Prostate gland (tissue), 2 donors: ENCODE measurements at regions not wholly inside any gene's neighbourhood (a gene's known extent, or its start where the extent isn't known, plus 50 kb on each side); places are given as distances from the start of the nearest gene placed in this dataset.

ENCODE experiments used
- DNase-seq: peaks from one replicate; pipeline ENCODE4 v3.0.0-alpha.2; 2019; ENCODE audit warnings: low spot score
- H3K27ac ChIP-seq, 2 donors: fragments of 200-600 bp; sonication (generic); 2 replicates each; pipeline ENCODE4 v1.5.1; 2017 to 2019
- H3K27me3 ChIP-seq: fragments of 200-600 bp; sonication (generic); replicated peaks from 2 replicates; pipeline ENCODE4 v1.5.1; 2019; ENCODE audit not compliant: insufficient read depth
- H3K36me3 ChIP-seq, 2 donors: fragments of 200-600 bp; sonication (generic); 1 replicate in 1 of 2; 2 replicates in 1 of 2; pipeline versions ENCODE4 v1.5.1 to v1.8.1; 2017 to 2019
- H3K4me1 ChIP-seq: fragments of 200-600 bp; sonication (generic); replicated peaks from 2 replicates; pipeline ENCODE4 v1.5.1; 2019
- H3K4me3 ChIP-seq, 2 donors: fragments of 200-600 bp; sonication (generic); 2 replicates each; pipeline ENCODE4 v1.5.1; 2017 to 2019
- H3K9me3 ChIP-seq: fragments of 200-600 bp; sonication (generic); 2 replicates; pipeline ENCODE4 v1.5.1; 2017
- CTCF ChIP-seq, 4 experiments: fragments of 200-600 bp in 2 of 4; fragments of 450-650 bp in 2 of 4; sonication (generic) in 2 of 4; IDR thresholded peaks; 1 replicate in 3 of 4; 2 replicates in 1 of 4; pipeline ENCODE4 v1.5.1; 2016 to 2019; ENCODE audit warnings: antibody characterized with exemption in 4 of 4, mild to moderate bottlenecking in 2 of 4, moderate library complexity in 2 of 4
- POLR2A ChIP-seq: fragments of 450-650 bp; IDR thresholded peaks from one replicate; pipeline ENCODE4 v1.6.1; 2016; ENCODE audit warnings: antibody characterized with exemption, mild to moderate bottlenecking
- POLR2AphosphoS5 ChIP-seq: sonication (generic); formaldehyde crosslinking; IDR thresholded peaks from one replicate; pipeline ENCODE4 v1.6.1; 2017; ENCODE audit warnings: antibody characterized with exemption
- WGBS: methylation state at CpG from one replicate; pipeline ENCODE4 v1.1.5; 2018; 5-methylcytosine and 5-hydroxymethylcytosine counted together
- intact Hi-C: fragments of 100-400 bp; cut with DNase I; formaldehyde crosslinking; loops from one replicate; pipeline ENCODE4 v1.14.2; 2022

GRCh38 chr2:64225491-64225890 is 81.3 kb upstream of the PELI1 start:
- TF ChIP-seq CTCF (IDR thresholded peaks at IDR 0.05) (no peak), POLR2AphosphoS5 (no peak), POLR2A (no peak)
- Histone ChIP-seq H3K9me3 (no peaks in the 10 kb centered on the region), H3K36me3 (no peaks in the 10 kb centered on the region), H3K27ac (no peak overlapping the region), H3K4me3 (no peak overlapping the region), H3K27me3 (no peaks in the 10 kb centered on the region), H3K4me1 (no peaks in the 10 kb centered on the region)
- intact Hi-C loops = no loop called here
- no peak for DNase-seq
- 96% methylated on average over 1 of the region's 1 CpG for WGBS

- H3K4me1 ChIP-seq = no peaks in the 10 kb centered on the region
- no peak overlapping the region for H3K27ac ChIP-seq
- intact Hi-C loops = no loop called here
- H3K4me3 ChIP-seq = no peak overlapping the region
- H3K36me3 ChIP-seq = no peaks in the 10 kb centered on the region
- H3K9me3 ChIP-seq = no peaks in the 10 kb centered on the region
- no peaks in the 10 kb centered on the region for H3K27me3 ChIP-seq
- WGBS = 93% methylated on average over 5 of the region's 5 CpGs
- no peak for DNase-seq
- TF ChIP-seq POLR2AphosphoS5 (no peak), POLR2A (no peak), CTCF (IDR thresholded peaks at IDR 0.05) (no peak)
Measured at GRCh38 chr2:64226611-64227010, 82.4 kb upstream of the PELI1 start.

GRCh38 chr2:64227603-64228125 is 83.4 kb upstream of the PELI1 start:
- no peak for DNase-seq
- no peak for TF ChIP-seq CTCF (IDR thresholded peaks at IDR 0.05)
- no peak for TF ChIP-seq POLR2AphosphoS5
- no peak for TF ChIP-seq POLR2A
- WGBS = 8% methylated on average over 7 of the region's 7 CpGs
- Histone ChIP-seq H3K27ac (peak overlapping the region; percentile 60 to 63), H3K9me3 (no peaks in the 10 kb centered on the region), H3K36me3 (no peaks in the 10 kb centered on the region), H3K27me3 (no peaks in the 10 kb centered on the region), H3K4me1 (no peaks in the 10 kb centered on the region), H3K4me3 (peak overlapping the region; percentile 27 to 28)
- intact Hi-C loops = no loop called here

GRCh38 chr2:64228126-64228678 is 84.0 kb upstream of the PELI1 start:
- peak; percentile 78 for TF ChIP-seq POLR2AphosphoS5
- peak; percentile 45 for TF ChIP-seq POLR2A
- TF ChIP-seq CTCF (IDR thresholded peaks at IDR 0.05) = peak in 2 of 4 experiments; percentile 8
- DNase-seq = peak; percentile 71
- H3K36me3 ChIP-seq = no peaks in the 10 kb centered on the region
- WGBS = under 1% methylated on average over 25 of the region's 26 CpGs
- peak overlapping the region; percentile 60 to 63 for H3K27ac ChIP-seq
- no peaks in the 10 kb centered on the region for H3K4me1 ChIP-seq
- H3K9me3 ChIP-seq = no peaks in the 10 kb centered on the region
- intact Hi-C loops = no loop called here
- H3K4me3 ChIP-seq = peak overlapping the region; percentile 27 to 28
- H3K27me3 ChIP-seq = no peaks in the 10 kb centered on the region

DNA sequence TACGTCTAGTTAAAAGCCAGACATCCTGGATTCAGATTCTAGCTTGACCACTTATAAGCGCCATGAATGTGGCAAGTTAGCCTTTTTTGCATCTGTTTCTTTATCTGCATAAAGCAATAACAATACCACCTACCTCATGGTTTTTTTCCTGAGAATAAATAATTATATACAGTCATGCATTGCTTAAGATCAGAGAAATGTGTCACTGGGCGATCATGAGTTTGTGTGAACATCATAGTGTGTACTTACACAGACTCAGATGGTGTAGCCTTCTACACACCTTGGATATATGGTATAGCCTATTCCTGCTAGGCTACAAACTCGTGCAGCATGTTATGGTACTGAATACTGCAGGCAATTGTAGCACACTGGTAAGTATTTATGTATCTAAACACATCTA is 84.7 kb upstream of the PELI1 start:
- Histone ChIP-seq H3K9me3 (no peaks in the 10 kb centered on the region), H3K27ac (peak overlapping the region; percentile 60 to 63), H3K4me3 (peak overlapping the region in 1 of 2 donors; percentile 28), H3K4me1 (no peaks in the 10 kb centered on the region), H3K27me3 (no peaks in the 10 kb centered on the region), H3K36me3 (no peaks in the 10 kb centered on the region)
- no peak for DNase-seq
- 70% methylated on average over 4 of the region's 4 CpGs for WGBS
- TF ChIP-seq POLR2A (no peak), POLR2AphosphoS5 (no peak)
- intact Hi-C loops = no loop called here
